GM19043 (cell line): ENCODE measurements at regions not wholly inside any gene's neighbourhood (a gene's known extent, or its start where the extent isn't known, plus 50 kb on each side); places are given as distances from the start of the nearest gene placed in this dataset.
"Not testable (repeated sequence)": the region's sequence is repeated elsewhere in the genome, so short reads cannot be mapped to it uniquely, and the experiment has no call there.

Source experiments
- ATAC-seq: cut with Tn5 transposase; IDR thresholded peaks from one replicate; pipeline ENCODE4 v1.9.1; 2021; ENCODE audit warnings: low read depth; ENCODE audit not compliant: unreplicated experiment

- ATAC-seq: no peak
These were observed 562.1 kb downstream of the TMA16 start for GRCh38 chr4:164056426-164057142.

- no peak for ATAC-seq
These were observed 564.4 kb downstream of the TMA16 start for GRCh38 chr4:164058776-164059445.

GRCh38 chr4:164060456-164060855, 566.0 kb downstream of the TMA16 start:
- ATAC-seq: no peak

- no peak for ATAC-seq
These were observed 573.9 kb downstream of the TMA16 start for GRCh38 chr4:164068392-164068791.

- ATAC-seq: no peak
These were observed 576.1 kb downstream of the TMA16 start for GRCh38 chr4:164070625-164071024.

- ATAC-seq: no peak
These were observed 586.9 kb downstream of the TMA16 start for GRCh38 chr4:164081371-164081770.

- ATAC-seq: no peak
These were observed 587.3 kb downstream of the TMA16 start for GRCh38 chr4:164081801-164082200.

GRCh38 chr4:164087733-164088132, 593.2 kb downstream of the TMA16 start:
- ATAC-seq: no peak

- no peak for ATAC-seq
These were observed 601.0 kb downstream of the TMA16 start for GRCh38 chr4:164095313-164096110.

- no peak for ATAC-seq
These were observed 602.5 kb downstream of the TMA16 start for GRCh38 chr4:164096766-164097518.

- ATAC-seq: not testable (repeated sequence)
These were observed 606.4 kb downstream of the TMA16 start for GRCh38 chr4:164100741-164101365.

- ATAC-seq: no peak
These were observed 614.5 kb downstream of the TMA16 start for GRCh38 chr4:164108971-164109370.

- no peak for ATAC-seq
These were observed 615.0 kb downstream of the TMA16 start for GRCh38 chr4:164109503-164109902.

GRCh38 chr4:164115236-164115635, 620.7 kb downstream of the TMA16 start:
- no peak for ATAC-seq

- no peak for ATAC-seq
These were observed 621.8 kb downstream of the TMA16 start for GRCh38 chr4:164116286-164116685.

- no peak for ATAC-seq
These were observed 619.5 kb upstream of the SMIM31 start for GRCh38 chr4:164134388-164134787.

GRCh38 chr4:164136180-164136616, 617.7 kb upstream of the SMIM31 start:
- ATAC-seq: no peak

- ATAC-seq: no peak
These were observed 615.4 kb upstream of the SMIM31 start for GRCh38 chr4:164138521-164138920.

- ATAC-seq: no peak
These were observed 614.6 kb upstream of the SMIM31 start for GRCh38 chr4:164139291-164139690.

GRCh38 chr4:164141755-164142375, 612.1 kb upstream of the SMIM31 start:
- ATAC-seq: not testable (repeated sequence)
